GM12892 (cell line): ENCODE measurements at regions not wholly inside any gene's neighbourhood (a gene's known extent, or its start where the extent isn't known, plus 50 kb on each side); places are given as distances from the start of the nearest gene placed in this dataset.

Experiments
- POLR2A ChIP-seq: IDR thresholded peaks from 2 replicates; pipeline ENCODE4 v1.6.1; 2011; ENCODE audit warnings: low read depth, low read length, control low read depth
- POLR2AphosphoS5 ChIP-seq: IDR thresholded peaks from 2 replicates; pipeline ENCODE4 v1.6.1; 2011; ENCODE audit warnings: low read depth, low read length, control low read depth

GRCh38 chr5:40006260-40006659, 581.5 kb upstream of the DAB2 start:
- TF ChIP-seq POLR2AphosphoS5: no peak
- TF ChIP-seq POLR2A: no peak
